Adrenal gland (tissue), 5 donors: ENCODE measurements at regions not wholly inside any gene's neighbourhood (a gene's known extent, or its start where the extent isn't known, plus 50 kb on each side); places are given as distances from the start of the nearest gene placed in this dataset.

ENCODE experiments used
- CTCF ChIP-seq, 6 experiments: fragments of 450-650 bp in 4 of 6; fragments of 200-600 bp in 2 of 6; sonication (generic) in 1 of 6; IDR thresholded peaks; 1 replicate in 5 of 6; 2 replicates in 1 of 6; pipeline versions ENCODE4 v1.5.1 to v1.8.0; 2016 to 2021; ENCODE audit warnings: antibody characterized with exemption in 6 of 6, mild to moderate bottlenecking in 2 of 6, moderate library complexity in 1 of 6
- POLR2A ChIP-seq, 2 donors: fragments of 450-650 bp; IDR thresholded peaks; one replicate each; pipeline ENCODE4 v1.6.1; 2017; ENCODE audit warnings: antibody characterized with exemption in 2 of 2, mild to moderate bottlenecking in 2 of 2, moderate library complexity in 1 of 2
- donor health status: DM: no; HTN: no; CAD: no.

DNA sequence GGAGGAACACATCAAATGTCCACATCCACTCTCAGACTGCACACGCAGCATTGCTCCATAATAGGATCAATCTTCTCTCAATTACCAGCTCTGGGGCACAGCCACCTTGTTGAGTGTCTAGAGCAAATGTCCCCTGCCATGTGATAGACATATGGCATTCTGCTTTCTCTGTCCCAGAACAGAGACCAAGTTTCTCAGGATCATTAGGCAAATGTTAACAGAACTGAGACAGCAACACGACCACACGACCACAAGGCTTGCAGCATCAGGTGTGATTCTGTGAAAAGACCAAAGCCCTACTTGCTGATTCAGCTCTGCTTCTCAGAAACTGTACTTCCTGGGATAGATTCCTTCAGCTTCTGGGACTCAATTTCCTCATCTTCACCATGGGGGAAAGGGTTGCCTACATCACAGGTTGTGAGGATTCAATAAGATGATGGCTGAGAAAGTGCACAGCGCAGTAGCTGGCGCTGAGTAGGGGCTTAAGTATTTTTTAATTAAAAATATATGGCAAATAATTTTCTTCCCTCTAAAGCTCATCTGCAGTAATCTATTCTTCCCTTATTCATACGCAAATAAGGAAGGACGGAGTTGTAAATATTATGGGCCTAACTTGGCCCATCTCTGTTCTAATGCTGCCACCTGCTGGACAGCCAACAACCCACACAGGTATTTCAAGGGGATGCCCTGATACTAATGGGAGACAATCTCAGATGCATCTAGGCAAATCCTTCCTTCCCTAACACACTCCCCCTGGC, 54.3 kb upstream of the USP47 start:
- TF ChIP-seq POLR2A (IDR thresholded peaks at IDR 0.05) (no peak), CTCF (IDR thresholded peaks at IDR 0.05) (peak; percentile 76 to 92 (median 88))
